ENCODE measurements at regions not wholly inside any gene's neighbourhood (a gene's known extent, or its start where the extent isn't known, plus 50 kb on each side); places are given as distances from the start of the nearest gene placed in this dataset.

- DNase-seq: no peak
Measured at GRCh38 chr4:176906709-176907108, 114.0 kb upstream of the VEGFC start.

- DNase-seq: no peak
Measured at GRCh38 chr4:176910646-176911045, 117.9 kb upstream of the VEGFC start.

- DNase-seq: no peak
Measured at GRCh38 chr4:176919631-176920030, 126.9 kb upstream of the VEGFC start.

DNA sequence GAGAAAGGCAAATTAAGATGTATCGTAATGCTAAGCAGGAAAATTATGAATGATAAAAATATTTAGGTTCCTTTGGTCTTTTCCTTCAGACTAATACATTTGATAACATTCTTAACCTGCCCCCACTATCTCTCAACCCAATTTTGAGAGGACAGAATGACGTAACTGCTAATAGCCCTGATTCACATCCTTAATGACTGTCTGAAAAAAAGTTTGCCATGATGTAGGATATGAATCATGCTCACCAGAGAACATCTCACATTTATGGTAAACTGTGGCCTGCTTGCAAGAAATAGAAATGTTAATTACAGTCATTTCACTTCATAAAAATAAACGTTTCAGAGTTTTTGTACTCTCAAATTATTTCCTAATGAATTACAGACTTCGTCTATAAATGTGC lies 128.0 kb upstream of the VEGFC start:
- DNase-seq: no peak

GRCh38 chr4:176921256-176921655 lies 128.5 kb upstream of the VEGFC start:
- peak; percentile 7 for DNase-seq

DNA sequence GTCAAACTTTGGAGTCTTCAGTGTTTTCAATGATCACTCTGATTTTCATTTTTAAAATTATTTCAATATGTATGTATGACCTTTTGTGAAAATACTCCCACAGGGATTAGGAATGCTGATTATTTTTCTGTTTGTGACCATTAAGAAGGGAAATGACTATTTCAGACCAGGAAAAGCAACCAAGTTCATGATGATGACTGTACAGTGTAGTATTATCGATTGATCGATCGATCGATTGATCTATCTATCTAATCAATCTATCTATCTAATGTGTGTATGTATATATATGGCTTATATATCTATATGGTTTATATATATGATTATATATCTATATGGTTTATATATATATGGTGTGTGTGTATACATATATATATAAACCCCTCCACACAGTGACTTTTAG lies 131.5 kb upstream of the VEGFC start:
- no peak for DNase-seq

DNA sequence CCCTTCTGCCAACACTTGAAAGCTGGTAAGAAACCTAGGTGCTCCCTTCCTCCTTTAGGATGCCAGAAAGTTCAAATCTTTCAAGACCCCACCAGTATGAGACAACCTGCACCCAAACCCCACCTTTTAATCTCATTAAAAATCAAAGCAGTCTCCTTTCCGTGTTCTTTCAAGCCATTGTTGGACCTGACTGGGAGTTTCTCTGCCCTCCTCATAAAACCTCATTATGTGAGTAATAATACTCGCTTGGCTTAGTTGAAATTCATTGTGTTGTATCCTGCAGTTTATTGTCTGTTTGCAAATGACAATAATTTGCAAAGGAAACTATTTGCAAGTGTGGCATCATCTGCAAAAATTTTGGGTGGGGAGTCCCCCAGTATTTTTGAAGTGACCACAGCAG lies 133.2 kb upstream of the VEGFC start:
- no peak for DNase-seq

GRCh38 chr4:176927117-176927516 lies 134.4 kb upstream of the VEGFC start:
- DNase-seq: no peak

DNA sequence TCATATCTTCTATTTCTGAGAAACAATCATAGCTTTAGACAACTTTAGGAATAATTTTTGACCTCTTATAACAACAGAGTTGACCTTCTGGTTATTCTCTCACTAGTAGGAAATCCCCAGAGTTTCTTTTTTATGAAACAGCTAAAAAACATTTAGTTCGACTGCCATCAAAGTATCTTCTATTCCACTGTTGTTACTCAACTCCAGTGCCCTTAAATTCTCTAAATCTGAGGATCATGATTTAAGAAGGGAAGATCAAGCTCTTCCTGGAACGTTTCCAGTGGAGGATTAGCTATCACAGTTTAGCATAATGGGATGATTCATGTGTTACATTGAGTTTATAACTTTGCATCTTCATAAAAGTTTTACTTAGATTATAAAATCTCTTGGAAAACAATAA lies 134.9 kb upstream of the VEGFC start:
- no peak for DNase-seq

DNA sequence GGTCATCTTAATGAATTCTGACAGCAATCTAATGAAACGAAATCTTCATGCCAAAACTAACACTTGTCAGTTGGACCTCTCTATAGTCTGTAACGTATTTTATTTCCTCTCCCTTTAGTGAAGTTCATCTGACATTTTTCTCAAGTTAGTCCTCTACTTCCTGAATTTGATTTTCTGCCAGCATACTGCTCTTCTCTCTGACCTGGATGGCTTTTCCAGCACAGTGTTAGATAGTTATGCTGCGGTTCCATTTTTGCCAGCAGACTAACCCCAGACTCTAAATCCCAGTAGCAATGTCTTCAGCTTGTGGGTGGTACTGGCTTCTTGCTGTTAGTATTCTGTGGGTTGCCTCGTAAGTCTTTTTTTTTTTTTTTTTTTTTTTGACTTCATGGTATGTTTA lies 146.7 kb upstream of the VEGFC start:
- no peak for DNase-seq

DNA sequence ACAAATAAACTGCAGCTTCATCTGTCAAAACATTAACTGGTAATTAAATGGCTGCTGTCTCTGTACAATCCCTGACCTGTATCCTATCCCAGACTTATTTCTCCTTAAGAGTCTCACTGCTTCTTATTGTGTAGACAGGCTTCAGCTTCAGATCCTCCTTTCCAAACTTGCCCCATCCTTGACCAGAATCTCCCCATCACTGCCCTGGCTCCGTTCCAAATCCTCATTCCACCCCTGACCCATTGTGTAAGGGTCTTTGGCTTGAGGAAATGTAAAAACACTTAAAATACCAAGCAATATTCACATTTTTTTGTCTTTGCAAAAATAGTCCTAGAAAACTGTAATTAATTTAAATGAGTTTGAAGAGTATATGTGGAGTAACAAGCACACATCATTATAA lies 152.6 kb upstream of the VEGFC start:
- no peak for DNase-seq

DNA sequence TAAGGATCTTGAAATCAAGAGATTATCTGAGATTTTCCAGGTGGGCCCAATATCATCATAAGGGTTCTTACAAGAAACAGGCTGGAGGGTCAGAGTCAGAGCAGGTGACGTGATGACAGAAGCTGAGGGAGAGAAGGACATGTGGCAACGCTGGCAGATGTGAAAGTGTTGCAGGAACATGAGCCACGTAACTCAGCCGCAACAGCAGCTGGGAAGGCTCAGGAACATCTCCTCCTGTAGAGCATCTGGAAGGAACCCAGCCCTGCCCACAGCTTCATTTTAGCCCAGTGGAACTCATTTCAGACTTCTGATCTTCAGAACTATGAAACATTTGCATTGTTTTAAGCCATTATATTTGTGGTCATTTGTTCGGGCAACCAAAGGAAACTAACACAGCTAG lies 156.3 kb upstream of the VEGFC start:
- DNase-seq: no peak

DNA sequence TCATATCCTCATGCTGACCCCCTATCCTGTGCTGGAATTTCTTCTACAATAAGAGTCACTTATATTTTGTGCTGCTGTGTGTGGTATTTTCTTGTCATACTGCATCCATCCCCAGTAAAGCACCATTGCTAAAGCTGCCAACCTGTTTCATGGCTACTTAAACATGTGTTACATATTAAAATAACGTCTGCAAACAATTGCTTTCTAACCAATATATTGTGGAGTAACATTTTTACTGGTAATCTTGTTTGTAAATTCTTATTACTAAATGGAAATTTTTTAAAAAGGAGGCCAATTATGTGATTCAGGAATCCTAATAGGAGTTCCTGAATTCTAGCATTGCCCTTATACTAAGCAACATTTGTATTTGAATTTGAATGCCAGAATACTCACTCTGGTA lies 160.3 kb upstream of the VEGFC start:
- DNase-seq: no peak

GRCh38 chr4:176957353-176958118 lies 164.8 kb upstream of the VEGFC start:
- no peak for DNase-seq

DNA sequence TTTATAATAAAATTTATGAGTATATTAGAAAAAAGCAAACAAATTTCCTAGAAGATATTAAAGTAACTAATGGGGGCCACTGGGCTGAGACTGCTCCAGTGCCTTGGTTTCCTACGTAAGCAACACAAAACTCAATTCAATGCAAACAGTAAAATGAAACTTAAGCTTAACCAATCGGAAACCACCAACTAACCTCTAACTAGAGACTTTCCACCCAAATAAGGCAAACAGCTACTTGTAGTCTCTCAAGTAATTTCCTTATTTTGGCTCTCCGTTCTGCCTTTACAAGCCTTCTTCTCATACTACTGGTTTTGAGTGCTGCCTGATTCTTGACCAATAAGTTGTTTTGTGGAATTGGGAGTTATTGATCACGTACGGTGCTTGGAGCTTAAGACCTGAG lies 167.3 kb upstream of the VEGFC start:
- DNase-seq: no peak

- DNase-seq: no peak
Measured at GRCh38 chr4:176963121-176963520, 170.4 kb upstream of the VEGFC start.

GRCh38 chr4:176964116-176964691 lies 171.5 kb upstream of the VEGFC start:
- peak; percentile 79 for DNase-seq

GRCh38 chr4:176967586-176967985 lies 174.9 kb upstream of the VEGFC start:
- no peak for DNase-seq

DNA sequence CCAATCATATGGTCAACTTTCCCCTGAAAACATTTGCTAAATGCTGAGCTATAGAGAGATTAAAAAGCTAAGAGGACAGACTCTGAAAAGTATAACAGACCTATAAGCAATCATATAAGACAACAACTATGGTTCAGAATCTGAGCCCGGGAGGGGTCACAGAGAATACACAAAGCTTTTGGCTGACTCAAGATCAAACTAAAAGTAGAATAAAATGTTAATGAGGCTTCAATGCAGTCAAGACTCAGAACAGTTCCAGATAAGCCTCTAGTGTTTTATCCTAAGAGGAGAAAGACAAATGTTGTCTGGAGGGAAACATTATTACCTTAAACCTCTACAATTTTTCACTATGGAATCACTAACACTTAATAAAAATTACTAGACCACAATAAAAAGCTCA lies 175.4 kb upstream of the VEGFC start:
- DNase-seq: no peak

DNA sequence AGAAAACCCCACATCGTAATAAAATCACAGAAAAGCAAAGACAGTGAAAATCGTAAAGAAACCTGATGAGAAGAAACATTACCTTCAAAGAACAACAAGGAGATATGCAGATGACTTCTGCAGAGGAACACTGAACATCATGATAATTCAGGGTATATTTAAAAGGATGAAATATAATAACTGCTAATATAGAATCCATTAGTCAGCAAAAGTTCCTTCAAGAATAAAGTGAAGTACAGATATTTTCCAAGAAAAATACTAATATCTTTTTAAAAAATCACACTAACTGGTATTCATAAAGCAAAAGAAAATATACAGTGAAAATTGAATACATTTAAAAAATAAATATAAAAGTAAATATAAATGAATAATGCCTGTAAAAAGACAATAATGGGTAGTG lies 176.3 kb upstream of the VEGFC start:
- DNase-seq: no peak

- no peak for DNase-seq
Measured at GRCh38 chr4:176970853-176971252, 178.1 kb upstream of the VEGFC start.

DNA sequence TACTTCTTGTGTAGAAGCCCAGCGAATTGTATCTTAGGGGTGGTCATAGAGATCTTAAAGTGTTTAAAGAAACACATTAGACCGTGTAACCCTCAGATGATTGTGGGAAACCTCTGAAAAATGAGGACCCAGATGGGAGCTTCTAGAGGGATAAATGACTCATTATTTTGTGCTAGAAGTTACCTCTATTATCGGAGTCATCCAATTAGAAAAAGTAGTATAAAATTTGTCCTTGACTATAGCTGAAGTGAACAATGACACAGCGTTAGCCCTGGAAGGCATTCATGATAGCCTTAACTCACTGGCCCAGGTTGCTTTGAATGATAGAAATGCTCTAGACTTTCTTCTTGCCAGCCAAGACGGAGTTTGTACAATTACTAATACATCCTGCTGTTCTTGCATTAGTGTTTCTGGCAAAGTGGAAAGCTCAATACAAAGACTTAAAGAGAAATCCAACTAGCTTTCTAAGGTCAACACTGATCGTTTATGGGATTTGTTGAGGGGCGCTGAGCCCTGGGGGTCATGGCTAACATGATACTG lies 178.9 kb upstream of the VEGFC start:
- no peak for DNase-seq

DNA sequence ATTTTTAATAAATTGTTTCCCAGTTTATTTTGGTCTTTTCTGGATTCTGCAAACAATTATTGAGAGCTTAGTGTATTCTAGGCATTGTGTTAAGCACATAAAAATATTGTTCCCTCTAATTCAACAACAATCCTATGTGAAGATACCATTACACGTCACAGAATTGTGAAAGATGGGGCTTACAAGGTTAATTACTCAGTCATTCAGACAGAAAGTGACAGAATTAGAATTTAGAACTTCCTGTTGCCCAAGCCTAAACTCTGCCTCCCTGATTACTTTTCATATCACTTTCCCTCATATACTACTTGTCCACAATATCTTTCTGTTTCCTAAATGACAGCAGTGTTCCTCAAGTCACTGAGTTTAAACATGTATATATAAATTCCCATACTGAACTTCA lies 186.7 kb upstream of the VEGFC start:
- no peak for DNase-seq

DNA sequence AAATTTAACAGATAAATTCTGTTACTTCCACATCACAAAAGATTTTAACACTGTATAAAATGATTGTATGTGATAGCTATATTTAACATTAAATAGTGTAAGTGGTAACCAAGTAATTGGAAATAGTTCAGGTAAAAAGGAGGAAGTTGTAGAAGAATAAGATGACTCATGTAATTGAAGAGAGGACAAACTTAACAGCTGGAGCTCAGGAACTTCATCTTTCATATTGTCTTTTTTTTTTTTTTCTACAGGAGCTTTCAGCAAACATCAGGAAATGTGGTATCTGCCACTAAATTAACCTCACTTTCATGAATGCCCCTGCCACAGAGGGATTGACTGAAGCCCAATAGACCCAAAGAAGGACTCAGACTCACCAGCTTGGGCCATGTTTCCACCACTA lies 188.4 kb upstream of the VEGFC start:
- no peak for DNase-seq

DNA sequence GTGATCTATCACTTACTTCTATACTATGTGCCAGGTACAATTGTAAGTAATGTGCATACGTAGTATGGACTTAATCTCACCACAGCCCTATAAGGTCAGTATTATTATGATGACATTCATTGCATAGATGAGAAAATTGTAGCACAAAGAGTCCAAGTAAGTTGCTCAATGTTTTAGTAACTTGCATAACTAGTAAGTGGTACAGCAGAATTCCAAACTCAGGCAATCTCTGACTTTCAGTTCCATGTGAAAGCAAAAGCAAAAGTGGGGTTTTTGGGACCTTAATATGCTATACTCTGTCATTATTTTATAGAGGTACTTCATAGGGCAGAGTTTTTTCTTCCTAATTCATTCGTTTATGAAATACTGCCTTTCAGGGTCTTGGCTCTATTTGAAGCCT lies 188.8 kb upstream of the VEGFC start:
- no peak for DNase-seq

All from hematopoietic multipotent progenitor cell treated with erythropoietin and hydrocortisone succinate and interleukin-3 and kit ligand, for 6 days (in vitro differentiated cells).